HS-5 (cell line): ENCODE measurements at regions not wholly inside any gene's neighbourhood (a gene's known extent, or its start where the extent isn't known, plus 50 kb on each side); places are given as distances from the start of the nearest gene placed in this dataset.
A peak's percentile ranks its signal among the peaks of the same experiment; 100 is the strongest.
"Not testable (repeated sequence)": the region's sequence is repeated elsewhere in the genome, so short reads cannot be mapped to it uniquely, and the experiment has no call there.

Experiments used
- DNase-seq: peaks from one replicate; pipeline ENCODE4 v3.0.0-alpha.2; 2012; ENCODE audit warnings: low read depth

- no peak for DNase-seq
Measured at GRCh38 chr6:67766057-67766456, 869.0 kb upstream of the ADGRB3 start.

- no peak for DNase-seq
Measured at GRCh38 chr6:67759001-67759400, 876.1 kb upstream of the ADGRB3 start.

DNA sequence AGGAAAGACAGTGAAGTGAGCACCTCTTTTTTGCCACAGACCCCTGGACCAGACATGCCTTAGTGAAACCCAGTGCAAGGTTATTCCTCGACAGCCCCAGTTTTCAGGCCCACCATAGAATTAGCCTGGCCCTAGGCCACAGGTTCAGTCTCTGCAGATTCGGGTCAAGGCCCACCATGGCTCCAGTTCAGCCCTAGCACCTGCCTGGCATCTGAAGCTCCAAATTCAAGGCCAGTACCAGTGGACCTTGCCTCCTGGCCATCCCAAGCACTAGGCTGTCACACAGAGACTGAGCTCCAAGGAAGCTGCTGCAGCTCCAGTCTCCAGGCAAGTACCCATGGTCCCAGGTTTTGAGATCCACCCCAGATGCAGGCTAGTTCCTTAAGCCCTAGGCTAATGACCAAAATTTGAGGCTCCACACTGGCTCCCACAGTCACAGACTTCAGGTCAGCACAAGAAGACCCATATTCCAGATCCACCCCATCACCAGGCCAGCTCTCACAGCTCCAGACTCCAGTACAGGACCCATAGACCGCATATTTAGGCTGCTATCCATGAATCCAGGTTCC is 877.5 kb upstream of the ADGRB3 start:
- DNase-seq: no peak

GRCh38 chr6:67748521-67748920 is 886.6 kb upstream of the ADGRB3 start:
- DNase-seq: no peak

- DNase-seq: peak; percentile 36
Measured at GRCh38 chr6:67736816-67737215, 898.3 kb upstream of the ADGRB3 start.

DNA sequence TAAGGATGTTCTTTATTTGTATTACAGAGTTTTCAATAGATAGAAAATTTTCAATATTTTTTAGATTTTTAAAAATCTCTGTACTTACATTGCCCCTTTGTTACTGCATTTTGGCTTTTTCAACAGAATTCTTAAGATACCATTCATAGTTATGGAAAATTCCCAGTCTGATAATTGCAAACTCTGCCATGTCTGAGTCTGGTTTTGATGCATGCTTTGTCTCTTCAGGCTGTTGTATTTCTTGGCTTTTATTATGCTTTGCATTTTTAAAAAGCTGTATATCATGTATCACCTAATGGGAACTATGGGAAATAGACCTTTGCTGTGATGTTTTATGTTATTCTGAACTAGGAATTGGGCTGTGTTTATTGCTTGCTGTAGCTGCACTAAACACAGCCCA is 898.9 kb upstream of the ADGRB3 start:
- DNase-seq: no peak

DNA sequence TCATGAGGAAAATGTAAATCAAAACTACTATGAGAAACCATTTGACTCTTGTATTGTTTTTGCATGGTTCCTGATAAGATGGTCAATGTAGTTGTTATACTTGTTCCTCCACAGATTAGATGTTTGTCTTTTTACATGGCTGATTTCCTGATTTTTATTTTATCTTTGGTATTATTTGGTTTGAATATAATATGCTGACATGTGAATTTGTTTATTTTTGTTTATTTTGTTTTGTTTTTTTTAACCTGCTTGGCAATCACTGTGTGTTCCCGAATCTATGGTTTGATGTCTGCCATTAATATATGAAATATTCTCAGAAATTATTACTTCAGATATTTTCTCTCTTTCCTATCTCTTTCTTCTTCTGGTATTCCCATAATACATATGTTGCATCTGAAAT is 899.5 kb upstream of the ADGRB3 start:
- no peak for DNase-seq

- no peak for DNase-seq
Measured at GRCh38 chr6:67722861-67723261, 912.2 kb upstream of the ADGRB3 start.

DNA sequence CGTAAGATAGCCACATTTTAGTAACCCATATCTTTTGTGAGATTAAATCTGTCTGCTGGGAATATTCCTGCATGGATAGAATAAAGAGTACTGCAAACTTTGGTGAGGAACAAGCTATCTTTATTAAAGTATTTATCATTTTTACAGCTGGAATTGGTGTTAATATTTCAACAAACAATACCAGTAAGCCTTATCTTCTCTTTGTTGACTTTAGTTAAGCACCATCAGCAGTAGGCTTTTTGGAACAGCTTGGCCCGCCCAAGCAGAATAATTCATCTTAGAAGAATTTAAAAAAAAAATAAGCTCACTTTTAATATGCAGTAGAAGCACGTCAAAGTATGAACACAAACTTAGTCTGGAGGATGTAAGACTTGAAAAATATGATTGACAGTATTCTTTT is 917.8 kb upstream of the ADGRB3 start:
- DNase-seq: no peak

DNA sequence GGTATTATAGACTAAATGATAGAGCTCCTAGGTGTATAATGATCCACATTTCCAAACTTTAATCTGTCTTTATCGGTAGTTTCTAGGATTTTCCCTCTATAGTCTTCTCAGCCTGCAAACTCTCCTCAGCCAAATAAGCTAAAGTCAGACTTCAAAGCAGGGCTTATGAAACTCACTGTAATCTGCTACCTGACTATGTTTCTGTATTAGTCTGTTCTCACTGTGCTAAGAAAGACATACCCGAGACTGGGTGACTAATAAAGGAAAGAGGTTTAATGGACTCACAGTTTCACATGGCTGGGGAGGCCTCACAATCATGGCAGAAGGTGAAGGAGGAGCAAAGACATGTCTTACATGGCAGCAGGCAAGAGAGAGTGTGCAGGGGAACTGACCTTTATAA is 928.7 kb upstream of the ADGRB3 start:
- DNase-seq: no peak

GRCh38 chr6:67698534-67698933 is 936.5 kb upstream of the ADGRB3 start:
- no peak for DNase-seq

DNA sequence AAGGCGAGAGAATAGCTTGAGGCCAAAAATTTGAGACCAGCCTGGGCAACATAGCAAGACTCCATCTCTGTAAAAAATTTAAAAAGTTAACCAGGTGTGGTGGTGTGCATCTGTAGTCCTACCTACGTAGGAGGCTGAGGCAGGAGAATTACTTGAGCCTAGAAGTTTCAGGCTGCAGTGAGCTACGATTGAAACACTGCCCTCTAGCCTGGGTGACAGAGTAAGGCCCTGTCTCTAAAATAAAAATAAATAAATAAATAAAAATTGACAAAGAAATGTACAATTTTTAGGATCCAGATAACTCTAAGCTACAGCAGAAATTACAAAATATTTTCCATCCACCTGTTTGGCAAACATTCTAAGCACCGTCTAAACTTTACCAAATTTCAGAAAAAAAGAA is 941.0 kb upstream of the ADGRB3 start:
- DNase-seq: no peak

DNA sequence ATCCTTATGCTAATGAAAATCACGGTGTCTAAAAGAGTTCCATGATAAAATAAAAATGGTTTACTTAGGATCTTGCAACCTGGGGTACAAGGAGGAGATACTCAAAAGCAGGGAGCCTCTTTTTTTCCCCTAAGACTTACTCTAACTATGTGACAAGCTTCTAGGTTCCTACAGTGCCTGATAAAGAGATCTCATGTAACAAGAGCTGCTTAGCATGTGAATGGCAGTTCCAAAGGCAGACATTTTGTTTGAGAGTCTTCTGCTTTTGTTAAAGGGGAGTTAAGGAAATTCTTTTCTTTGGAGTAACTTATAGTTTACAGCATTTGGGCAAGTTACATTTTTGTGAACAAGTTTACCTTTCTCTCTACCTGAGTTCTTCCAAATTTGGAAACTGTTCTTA is 945.8 kb upstream of the ADGRB3 start:
- no peak for DNase-seq

GRCh38 chr6:67687396-67687795 is 947.7 kb upstream of the ADGRB3 start:
- peak; percentile 26 for DNase-seq

DNA sequence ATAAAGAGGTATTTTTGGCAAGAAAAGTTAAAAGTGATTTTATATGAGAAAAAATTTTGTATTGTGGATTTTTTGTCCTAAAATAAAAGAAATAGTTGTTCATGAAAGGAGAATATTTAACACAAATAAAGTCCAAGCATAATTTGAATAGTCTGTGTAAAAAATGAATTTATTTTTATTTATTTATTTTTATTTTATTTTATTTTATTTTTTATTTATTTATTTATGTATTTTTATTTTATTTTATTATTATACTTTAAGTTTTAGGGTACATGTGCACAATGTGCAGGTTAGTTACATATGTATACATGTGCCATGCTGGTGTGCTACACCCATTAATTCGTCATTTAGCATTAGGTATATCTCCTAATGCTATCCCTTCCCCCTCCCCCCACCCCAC is 948.9 kb upstream of the ADGRB3 start:
- not testable (repeated sequence) for DNase-seq

GRCh38 chr6:67683960-67684359 is 951.1 kb upstream of the ADGRB3 start:
- DNase-seq: peak; percentile 79

- peak; percentile 15 for DNase-seq
Measured at GRCh38 chr6:67680297-67680932, 954.7 kb upstream of the ADGRB3 start.

- no peak for DNase-seq
Measured at GRCh38 chr6:67679566-67680296, 955.4 kb upstream of the ADGRB3 start.

- no peak for DNase-seq
Measured at GRCh38 chr6:67676892-67677291, 958.2 kb upstream of the ADGRB3 start.

GRCh38 chr6:67667637-67668422 is 967.3 kb upstream of the ADGRB3 start:
- no peak for DNase-seq

DNA sequence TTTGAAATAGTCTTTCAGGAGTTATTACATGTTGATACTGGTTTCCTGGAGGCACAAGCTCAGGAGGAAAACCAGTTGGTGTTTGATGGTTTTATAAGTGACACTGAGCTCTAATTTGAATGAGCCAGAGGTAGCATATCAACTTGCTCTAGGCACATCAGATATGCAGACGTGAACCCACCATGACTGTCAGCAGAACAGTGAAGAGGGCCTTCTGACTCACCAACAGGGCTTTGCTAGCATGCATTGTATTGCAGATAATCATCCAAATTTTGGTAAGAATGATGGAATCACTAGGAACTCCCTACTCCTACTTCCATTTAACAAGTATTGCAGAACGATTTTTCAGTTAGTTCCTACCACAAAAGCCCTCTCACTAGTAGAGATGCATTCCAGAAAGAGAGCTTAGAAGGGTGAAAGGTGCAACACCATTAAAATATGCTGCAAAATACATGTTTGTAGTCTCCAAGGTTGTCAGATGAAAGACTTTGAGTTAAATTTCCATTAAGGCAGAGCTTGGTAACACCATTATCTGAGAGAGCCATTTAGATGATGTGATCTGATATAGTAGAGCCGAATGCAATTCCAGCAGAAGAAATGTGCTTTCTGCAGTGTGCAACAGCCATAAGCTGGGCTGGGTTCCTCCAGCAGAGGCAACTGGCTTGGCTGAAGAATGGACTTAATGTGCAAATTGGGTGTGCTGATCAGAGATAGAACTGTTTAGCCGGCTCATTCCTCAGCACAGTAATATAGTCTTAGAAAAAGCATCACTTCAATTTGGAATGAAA is 968.7 kb upstream of the ADGRB3 start:
- DNase-seq: no peak

DNA sequence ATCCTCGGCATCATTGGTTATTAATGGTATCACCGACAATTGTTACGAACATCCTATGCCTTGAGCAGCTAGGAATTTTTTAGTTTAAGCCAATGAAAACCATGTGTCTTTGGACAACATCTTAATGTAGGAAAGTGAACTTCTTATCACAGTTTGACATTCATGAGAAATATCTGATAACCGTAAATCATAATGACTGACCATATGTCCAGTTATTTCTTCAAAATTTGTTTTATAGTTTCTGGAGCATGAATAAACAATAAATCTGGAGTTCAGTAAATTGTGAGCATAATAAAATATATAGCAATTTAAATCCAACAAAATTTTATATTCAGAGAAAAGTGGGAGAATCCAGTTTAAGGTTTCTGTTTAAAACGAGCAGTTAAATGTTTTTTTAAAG is 970.1 kb upstream of the ADGRB3 start:
- no peak for DNase-seq
